CD4-positive, CD25-positive, alpha-beta regulatory T cell (primary cell): ENCODE measurements at regions not wholly inside any gene's neighbourhood (a gene's known extent, or its start where the extent isn't known, plus 50 kb on each side); places are given as distances from the start of the nearest gene placed in this dataset.
A peak's percentile ranks its signal among the peaks of the same experiment; 100 is the strongest.
"Not testable (repeated sequence)": the region's sequence is repeated elsewhere in the genome, so short reads cannot be mapped to it uniquely, and the experiment has no call there.

ENCODE experiments used
- ATAC-seq, 2 donors: fragments of 150-1000 bp; cut with Tn5 transposase; one replicate each; pipeline ENCODE4 v1.10.0; 2021; ENCODE audit warnings: low read depth in 2 of 2, moderate number of reproducible peaks in 2 of 2, moderate library complexity in 1 of 2
- DNase-seq, 3 donors: peaks; one replicate each; pipeline versions ENCODE4 v3.0.0 to v3.0.0-alpha.2; 2012 to 2022; ENCODE audit warnings: mixed read lengths in 1 of 3
- H3K27ac ChIP-seq: one replicate; pipeline ENCODE4 v1.7.0; 2013; ENCODE audit warnings: mild to moderate bottlenecking, low read length; ENCODE audit not compliant: insufficient read depth, poor library complexity, severe bottlenecking
- H3K27me3 ChIP-seq: one replicate; pipeline ENCODE4 v1.7.0; 2013; ENCODE audit warnings: low read length; ENCODE audit not compliant: control insufficient read depth, insufficient read depth
- H3K36me3 ChIP-seq: one replicate; pipeline ENCODE4 v1.7.0; 2013; ENCODE audit warnings: mild to moderate bottlenecking, low read length, moderate library complexity; ENCODE audit not compliant: control insufficient read depth, insufficient read depth
- H3K4me1 ChIP-seq: 2 replicates; pipeline ENCODE4 v1.7.0; 2013; ENCODE audit warnings: mild to moderate bottlenecking, low read length; ENCODE audit not compliant: insufficient read depth, control insufficient read depth, poor library complexity, severe bottlenecking
- H3K4me3 ChIP-seq: one replicate; pipeline ENCODE4 v1.7.0; 2013; ENCODE audit warnings: low read depth, mild to moderate bottlenecking, low read length, moderate library complexity
- H3K9me3 ChIP-seq, 2 experiments: 1 replicate in 1 of 2; 2 replicates in 1 of 2; pipeline ENCODE4 v1.7.0; 2013; ENCODE audit warnings: low read length in 2 of 2, mild to moderate bottlenecking in 1 of 2, moderate library complexity in 1 of 2; ENCODE audit not compliant: control insufficient read depth in 2 of 2
- H3K27ac Mint-ChIP-seq, 3 donors: one replicate each; pipeline ENCODE4 v1.8.0; 2020 to 2022; ENCODE audit warnings: mild to moderate bottlenecking in 3 of 3, mixed read lengths in 3 of 3, moderate library complexity in 2 of 3
- H3K27me3 Mint-ChIP-seq: one replicate; pipeline ENCODE4 v1.8.0; 2022; ENCODE audit warnings: mild to moderate bottlenecking, mixed read lengths
- H3K36me3 Mint-ChIP-seq: one replicate; pipeline ENCODE4 v1.8.0; 2020; ENCODE audit warnings: mixed read lengths
- H3K4me1 Mint-ChIP-seq, 4 donors: one replicate each; pipeline ENCODE4 v1.8.0; 2020 to 2022; ENCODE audit warnings: mixed read lengths in 4 of 4, mild to moderate bottlenecking in 1 of 4
- H3K4me3 Mint-ChIP-seq, 4 donors: one replicate each; pipeline ENCODE4 v1.8.0; 2020 to 2022; ENCODE audit warnings: mild to moderate bottlenecking in 4 of 4, mixed read lengths in 4 of 4, moderate library complexity in 3 of 4
- H3K9me3 Mint-ChIP-seq, 7 donors: one replicate each; pipeline ENCODE4 v1.8.0; 2020 to 2022; ENCODE audit warnings: mixed read lengths in 7 of 7, mild to moderate bottlenecking in 3 of 7, moderate library complexity in 2 of 7

DNA sequence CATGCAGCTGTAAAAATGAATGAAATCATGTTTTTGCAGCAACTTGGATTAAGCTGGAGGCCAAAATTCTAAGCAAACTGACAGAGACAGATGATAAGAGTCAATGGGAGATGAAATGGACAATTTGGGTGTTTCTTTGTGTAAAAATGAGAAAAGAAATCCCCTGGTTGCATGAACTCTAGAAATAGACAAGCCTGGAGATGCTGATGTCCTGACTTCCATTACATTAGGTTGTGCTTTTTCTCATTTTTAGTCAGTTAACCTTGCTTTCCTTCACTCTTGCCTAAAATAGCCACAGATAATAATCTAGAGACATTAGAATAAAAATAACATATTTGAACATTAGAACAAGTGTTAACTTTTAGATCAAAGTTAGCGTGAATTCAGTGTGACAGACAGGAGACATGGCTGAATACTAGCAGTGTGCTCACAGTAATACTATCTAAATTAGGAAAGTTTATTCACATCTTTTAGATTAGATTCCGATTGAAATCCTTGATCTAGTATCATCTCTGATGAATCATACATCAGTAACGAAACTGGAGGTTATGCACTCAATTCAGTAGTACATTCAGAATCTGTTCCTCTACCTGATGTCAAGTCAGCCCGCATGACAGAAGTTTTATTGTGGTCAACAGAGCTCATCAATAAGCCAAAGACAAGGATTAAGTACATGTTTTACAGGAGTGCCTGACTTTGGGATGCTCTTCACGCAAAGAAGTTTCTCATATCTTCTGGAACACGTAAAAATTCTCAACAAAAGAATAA is 948.1 kb downstream of the TMEM121 start:
- H3K36me3 ChIP-seq, H3K27me3 Mint-ChIP-seq, DNase-seq, H3K27ac Mint-ChIP-seq, H3K27ac ChIP-seq, H3K4me3 Mint-ChIP-seq, H3K9me3 Mint-ChIP-seq, H3K4me3 ChIP-seq, H3K36me3 Mint-ChIP-seq, H3K9me3 ChIP-seq, ATAC-seq, H3K4me1 ChIP-seq, H3K27me3 ChIP-seq: not testable (repeated sequence)
- peaks cover 0 to 22% (median 2%) of the 10 kb centered on the region in 4 donors for H3K4me1 Mint-ChIP-seq

DNA sequence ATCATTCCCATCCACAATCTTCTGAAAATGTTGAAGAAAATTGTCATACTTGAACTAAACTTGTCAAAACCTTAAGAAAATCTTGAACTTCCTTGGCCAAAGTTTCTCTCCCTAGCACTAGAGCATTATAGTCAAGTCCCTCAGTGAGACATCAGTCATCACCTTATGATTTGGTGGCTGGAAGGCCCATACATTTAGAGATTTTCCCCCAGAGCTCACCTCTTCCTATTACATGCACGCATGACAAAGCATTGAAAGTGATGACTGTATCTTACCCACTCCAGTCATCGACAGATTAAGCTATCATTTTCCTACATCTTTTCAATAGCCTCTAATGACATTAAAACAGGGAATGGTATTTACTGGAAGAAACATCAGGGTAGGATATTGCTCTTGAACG is 948.8 kb downstream of the TMEM121 start:
- H3K27me3 ChIP-seq, H3K9me3 Mint-ChIP-seq, H3K9me3 ChIP-seq, H3K4me3 ChIP-seq, H3K36me3 Mint-ChIP-seq, H3K27ac ChIP-seq, DNase-seq, H3K27me3 Mint-ChIP-seq, H3K4me1 ChIP-seq, H3K36me3 ChIP-seq, ATAC-seq: not testable (repeated sequence)
- Mint-ChIP-seq H3K4me3 (peak overlapping the region in 1 of 4 donors; percentile 38), H3K27ac (peak overlapping the region in 2 of 3 donors; percentile 56 to 63), H3K4me1 (peaks cover 0 to 15% (median 2%) of the 10 kb centered on the region in 4 donors)

DNA sequence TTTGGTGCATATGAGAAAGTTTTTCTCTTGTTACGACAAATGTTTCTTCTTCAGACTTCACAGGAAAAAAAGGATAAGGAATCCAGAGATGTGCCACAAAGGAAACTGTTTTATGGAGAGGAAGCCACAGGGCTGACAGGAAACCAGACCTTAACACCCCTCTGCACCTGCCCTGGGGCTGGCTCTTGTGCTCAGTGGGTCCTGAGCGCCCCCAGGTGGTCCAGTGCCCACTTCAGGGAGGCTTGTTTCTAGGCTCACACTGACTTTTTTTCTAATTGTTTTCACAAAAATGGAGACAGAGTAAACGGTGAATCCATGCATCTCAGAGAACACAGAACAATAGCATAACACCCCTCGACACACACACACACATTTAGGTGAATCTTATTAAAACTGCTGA is 951.2 kb downstream of the TMEM121 start:
- H3K36me3 Mint-ChIP-seq, H3K27ac ChIP-seq, DNase-seq, H3K9me3 ChIP-seq, H3K27ac Mint-ChIP-seq, H3K9me3 Mint-ChIP-seq, H3K36me3 ChIP-seq, H3K4me1 ChIP-seq, H3K4me3 ChIP-seq, H3K27me3 Mint-ChIP-seq, H3K27me3 ChIP-seq, H3K4me3 Mint-ChIP-seq: not testable (repeated sequence)
- ATAC-seq = peak in 1 of 2 donors; percentile 43
- peaks cover 0 to 14% (median 2%) of the 10 kb centered on the region in 4 donors for H3K4me1 Mint-ChIP-seq

DNA sequence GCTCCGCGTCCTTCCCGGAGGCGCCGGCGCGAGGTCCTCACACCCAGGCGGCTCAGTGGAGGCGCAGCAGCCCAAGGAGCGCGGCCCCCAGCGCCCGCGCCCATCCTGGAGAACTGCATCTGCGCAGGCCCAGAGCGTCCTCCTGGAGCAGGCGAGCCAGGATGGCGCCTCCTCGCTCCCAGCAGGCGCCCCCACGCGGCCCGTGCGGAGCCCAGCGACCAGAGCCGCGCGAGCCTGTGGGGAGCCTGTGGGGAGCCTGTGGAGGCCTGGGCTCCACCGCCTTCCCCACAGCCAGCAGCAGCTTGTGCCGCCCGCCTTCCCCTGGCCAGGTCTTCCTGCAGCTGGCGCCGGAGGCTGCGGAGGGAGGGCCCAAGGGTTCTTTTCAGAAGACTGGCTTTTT is 953.9 kb downstream of the TMEM121 start:
- not testable (repeated sequence) for H3K9me3 Mint-ChIP-seq, H3K4me1 Mint-ChIP-seq
- peak; percentile 54 to 77 for ATAC-seq

DNA sequence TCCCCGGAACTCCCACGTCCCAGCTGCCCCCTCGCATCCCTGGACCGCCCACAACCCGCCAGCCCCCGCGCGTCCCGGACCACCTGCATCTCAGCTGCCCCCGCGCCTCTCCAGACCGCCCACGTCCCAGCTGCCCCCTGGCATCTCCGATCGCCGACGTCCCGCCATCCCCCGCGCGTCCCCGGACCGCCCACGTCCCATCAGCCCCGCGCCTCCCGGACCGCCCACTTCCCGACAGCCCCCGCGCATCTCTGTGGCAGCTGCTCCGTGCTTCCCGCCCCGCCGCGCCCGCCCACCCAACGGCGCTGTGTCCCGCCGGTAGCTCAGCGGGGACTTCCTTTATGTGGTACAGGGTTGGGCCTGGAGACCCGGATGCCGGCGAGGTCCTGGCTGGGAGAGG is 955.8 kb downstream of the TMEM121 start:
- not testable (repeated sequence) for H3K9me3 Mint-ChIP-seq, H3K9me3 ChIP-seq, H3K4me1 Mint-ChIP-seq, H3K27me3 Mint-ChIP-seq, H3K4me3 Mint-ChIP-seq, H3K4me1 ChIP-seq, H3K36me3 Mint-ChIP-seq, DNase-seq, H3K27ac Mint-ChIP-seq, H3K4me3 ChIP-seq, H3K27ac ChIP-seq, ATAC-seq, H3K36me3 ChIP-seq, H3K27me3 ChIP-seq

More for the DNA sequence above, 953.9 kb downstream of the TMEM121 start:
- not testable (repeated sequence) for H3K9me3 ChIP-seq, H3K4me3 Mint-ChIP-seq, H3K27ac ChIP-seq, H3K4me3 ChIP-seq, H3K36me3 Mint-ChIP-seq, H3K36me3 ChIP-seq, H3K27me3 ChIP-seq, H3K27me3 Mint-ChIP-seq, DNase-seq, H3K27ac Mint-ChIP-seq, H3K4me1 ChIP-seq

GRCh38 chr14:106487600-106487999 is 961.2 kb downstream of the TMEM121 start:
- Mint-ChIP-seq H3K4me3 (no peak overlapping the region), H3K27ac (no peak overlapping the region), H3K36me3 (no peaks in the 10 kb centered on the region), H3K9me3 (no peaks in the 10 kb centered on the region), H3K4me1 (no peaks in the 10 kb centered on the region), H3K27me3 (no peaks in the 10 kb centered on the region)
- H3K4me3 ChIP-seq = no peak overlapping the region
- H3K9me3 ChIP-seq = no peaks in the 10 kb centered on the region
- no peaks in the 10 kb centered on the region for H3K27me3 ChIP-seq
- ATAC-seq (no peak), DNase-seq (no peak)
- H3K27ac ChIP-seq = no peak overlapping the region
- H3K36me3 ChIP-seq = no peaks in the 10 kb centered on the region
- H3K4me1 ChIP-seq = no peaks in the 10 kb centered on the region

- Mint-ChIP-seq H3K4me3 (no peak overlapping the region), H3K27ac (no peak overlapping the region), H3K27me3 (no peaks in the 10 kb centered on the region), H3K4me1 (no peaks in the 10 kb centered on the region), H3K36me3 (no peaks in the 10 kb centered on the region), H3K9me3 (no peaks in the 10 kb centered on the region)
- ATAC-seq = no peak
- Histone ChIP-seq H3K27me3 (no peaks in the 10 kb centered on the region), H3K4me1 (no peaks in the 10 kb centered on the region), H3K9me3 (no peaks in the 10 kb centered on the region), H3K27ac (no peak overlapping the region), H3K4me3 (no peak overlapping the region), H3K36me3 (no peaks in the 10 kb centered on the region)
- no peak for DNase-seq
Measured at GRCh38 chr14:106488291-106488690, 961.9 kb downstream of the TMEM121 start.

DNA sequence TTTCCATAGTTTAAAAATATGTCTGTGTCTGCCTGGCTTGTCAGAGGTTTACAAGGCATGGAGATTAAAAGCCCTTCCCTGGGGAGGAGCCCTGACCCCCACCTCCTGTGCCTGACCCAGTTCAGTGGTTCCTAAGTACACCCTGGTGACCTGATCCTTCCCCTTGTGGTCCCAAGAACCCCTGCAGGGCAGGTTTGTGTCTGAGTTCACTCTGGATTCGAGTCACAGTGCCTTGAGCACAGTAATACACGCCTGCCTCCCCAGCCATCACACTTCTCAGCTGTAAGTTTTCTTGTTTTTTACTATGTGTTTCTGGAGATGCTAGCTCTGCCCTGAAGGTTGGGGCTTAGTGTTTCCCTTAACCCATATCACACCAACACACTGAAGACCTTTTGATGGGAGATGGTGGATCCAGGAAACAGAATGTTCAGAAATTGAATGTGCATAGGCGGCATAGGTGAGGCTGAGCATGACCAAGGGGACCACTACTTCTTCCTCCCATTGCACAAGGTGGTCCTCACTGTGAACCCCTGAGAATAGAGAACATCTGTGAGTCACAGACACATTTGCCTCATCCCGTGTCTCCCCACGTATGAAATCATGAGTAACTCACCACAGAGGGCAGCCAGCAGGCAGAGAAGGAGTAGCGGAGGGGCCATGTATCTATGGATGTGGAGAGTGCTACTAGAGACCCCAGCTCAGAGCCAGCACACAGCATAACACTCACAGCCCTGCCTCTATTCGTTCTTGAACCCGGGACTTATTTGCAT is 962.9 kb downstream of the TMEM121 start:
- H3K4me3 Mint-ChIP-seq = no peak overlapping the region
- H3K27ac Mint-ChIP-seq = no peak overlapping the region
- Histone ChIP-seq H3K36me3 (no peaks in the 10 kb centered on the region), H3K9me3 (no peaks in the 10 kb centered on the region), H3K4me1 (no peaks in the 10 kb centered on the region), H3K27me3 (peaks cover 2% of the 10 kb centered on the region), H3K27ac (no peak overlapping the region), H3K4me3 (no peak overlapping the region)
- H3K36me3 Mint-ChIP-seq = no peaks in the 10 kb centered on the region
- H3K27me3 Mint-ChIP-seq = no peaks in the 10 kb centered on the region
- DNase-seq = peak in 1 of 3 donors; percentile 30
- ATAC-seq = no peak
- H3K4me1 Mint-ChIP-seq = peaks cover 0 to 3% (median 0%) of the 10 kb centered on the region in 4 donors
- H3K9me3 Mint-ChIP-seq = peaks cover 0 to under 1% (median 0%) of the 10 kb centered on the region in 7 donors
